SW 1271 (cell line): ENCODE measurements at regions not wholly inside any gene's neighbourhood (a gene's known extent, or its start where the extent isn't known, plus 50 kb on each side); places are given as distances from the start of the nearest gene placed in this dataset.
A peak's percentile ranks its signal among the peaks of the same experiment; 100 is the strongest.

ENCODE experiments used
- DNase-seq, 2 experiments: peaks; one replicate each; lab custom pipeline; 2025; lab: John Stamatoyannopoulos, UW

GRCh38 chr5:56622141-56622540 lies 193.2 kb upstream of the MAP3K1 start:
- no peak for DNase-seq

GRCh38 chr5:56620903-56621677 lies 194.3 kb upstream of the MAP3K1 start:
- peak in 1 of 2 experiments; percentile 49 for DNase-seq

- no peak for DNase-seq
These were observed 197.4 kb upstream of the MAP3K1 start for GRCh38 chr5:56617998-56618397.

GRCh38 chr5:56616454-56617160 lies 198.7 kb upstream of the MAP3K1 start:
- no peak for DNase-seq

- DNase-seq = no peak
These were observed 199.8 kb upstream of the MAP3K1 start for GRCh38 chr5:56615361-56616153.

GRCh38 chr5:56612759-56613158 lies 202.6 kb upstream of the MAP3K1 start:
- DNase-seq = no peak

- DNase-seq = no peak
These were observed 203.0 kb upstream of the MAP3K1 start for GRCh38 chr5:56612353-56612752.

GRCh38 chr5:56610093-56610698 lies 205.2 kb upstream of the MAP3K1 start:
- DNase-seq = no peak

GRCh38 chr5:56608217-56608925 lies 207.0 kb upstream of the MAP3K1 start:
- no peak for DNase-seq

- no peak for DNase-seq
These were observed 207.8 kb upstream of the MAP3K1 start for GRCh38 chr5:56607551-56607950.

GRCh38 chr5:56607074-56607473 lies 208.3 kb upstream of the MAP3K1 start:
- DNase-seq = no peak

GRCh38 chr5:56606192-56606591 lies 209.2 kb upstream of the MAP3K1 start:
- no peak for DNase-seq

GRCh38 chr5:56605231-56605630 lies 210.1 kb upstream of the MAP3K1 start:
- DNase-seq = no peak

GRCh38 chr5:56601641-56602071 lies 213.7 kb upstream of the MAP3K1 start:
- DNase-seq = no peak

- no peak for DNase-seq
These were observed 216.4 kb upstream of the MAP3K1 start for GRCh38 chr5:56598941-56599340.

GRCh38 chr5:56596155-56596554 lies 219.2 kb upstream of the MAP3K1 start:
- no peak for DNase-seq

GRCh38 chr5:56595566-56595965 lies 219.8 kb upstream of the MAP3K1 start:
- no peak for DNase-seq

- DNase-seq = no peak
These were observed 220.6 kb upstream of the MAP3K1 start for GRCh38 chr5:56594792-56595191.

- no peak for DNase-seq
These were observed 224.3 kb upstream of the MAP3K1 start for GRCh38 chr5:56591081-56591480.

GRCh38 chr5:56589481-56589860 lies 225.9 kb upstream of the MAP3K1 start:
- no peak for DNase-seq

GRCh38 chr5:56588636-56589480 lies 226.5 kb upstream of the MAP3K1 start:
- DNase-seq = no peak
